Psoas muscle (tissue), 7 donors: ENCODE measurements at regions not wholly inside any gene's neighbourhood (a gene's known extent, or its start where the extent isn't known, plus 50 kb on each side); places are given as distances from the start of the nearest gene placed in this dataset.

Experiments used
- ATAC-seq, 4 donors: fragments of 200-7000 bp; cut with Tn5 transposase; one replicate each; pipeline ENCODE4 v1.9.1; 2020; ENCODE audit warnings: moderate library complexity in 3 of 4, mild to moderate bottlenecking in 2 of 4
- DNase-seq, 2 donors: peaks; one replicate each; pipeline ENCODE4 v3.0.0-alpha.2; 2020
- H3K27ac ChIP-seq: fragments of 200-600 bp; one replicate; pipeline ENCODE4 v1.8.0; 2022
- H3K27me3 ChIP-seq, 3 donors: fragments of 200-600 bp in 1 of 3; one replicate each; pipeline versions ENCODE4 v1.6.1 to v1.8.0; 2013 to 2022; ENCODE audit warnings: low read length in 2 of 3, mild to moderate bottlenecking in 2 of 3, moderate library complexity in 1 of 3; ENCODE audit not compliant: insufficient read depth in 3 of 3
- H3K36me3 ChIP-seq, 2 donors: fragments of 200-600 bp in 1 of 2; one replicate each; pipeline versions ENCODE4 v1.6.1 to v1.8.0; 2013 to 2022; ENCODE audit warnings: low read depth in 1 of 2, mild to moderate bottlenecking in 1 of 2, moderate library complexity in 1 of 2; ENCODE audit not compliant: insufficient read depth in 1 of 2
- H3K4me1 ChIP-seq: fragments of 200-600 bp; one replicate; pipeline ENCODE4 v1.8.0; 2022
- H3K4me3 ChIP-seq: fragments of 200-600 bp; one replicate; pipeline ENCODE4 v1.8.0; 2022; ENCODE audit warnings: mild to moderate bottlenecking
- H3K9me3 ChIP-seq: fragments of 200-600 bp; one replicate; pipeline ENCODE4 v1.8.0; 2022
- CTCF ChIP-seq: fragments of 200-600 bp; IDR thresholded peaks from one replicate; pipeline ENCODE4 v1.8.0; 2022; ENCODE audit warnings: antibody characterized with exemption
- WGBS, 3 donors: extraction: QIAGEN DNeasy Blood & Tissue Kit; methylation state at CpG; one replicate each; pipeline versions ENCODE4 v1.1.6 to v1.1.7; 2013; 5-methylcytosine and 5-hydroxymethylcytosine counted together
- intact Hi-C, 2 donors: fragments of 100-400 bp; cut with DNase I; formaldehyde crosslinking; loops; one replicate each; pipeline versions ENCODE4 v1.11.0 to v1.14.2; 2022
- donor health status: healthy with polysubstance abuse.
- donor health status: DM: no; HTN: no; CAD: no; lungs with moderate emphysema.
- donor health status: Bipolar disorder and iron deficiency.
- donor health status: healthy.
- donor health status: DM: yes; HTN: yes; CAD: no.
- donor health status: DM: no; HTN: no; CAD: no.
- donor health status: DM: yes; HTN: yes; CAD: no.

- H3K4me1 ChIP-seq = no peaks in the 10 kb centered on the region
- DNase-seq = no peak
- no peak for ATAC-seq
- H3K9me3 ChIP-seq = peaks cover 4% of the 10 kb centered on the region
- H3K27ac ChIP-seq = no peak overlapping the region
- TF ChIP-seq CTCF = no peak
- 82 to 93% (median 91%) methylated on average over 6 of the region's 6 CpGs for WGBS, 3 donors
- intact Hi-C loops = no loop called here
- no peaks in the 10 kb centered on the region for H3K27me3 ChIP-seq
- H3K36me3 ChIP-seq = no peaks in the 10 kb centered on the region
- no peak overlapping the region for H3K4me3 ChIP-seq
Observed at GRCh38 chrX:23100826-23101225, 101.1 kb downstream of the DDX53 start.

GRCh38 chrX:23103546-23103945 lies 103.8 kb downstream of the DDX53 start:
- WGBS, 3 donors = 61 to 78% (median 78%) methylated on average over 4 of the region's 4 CpGs
- Histone ChIP-seq H3K4me3 (no peak overlapping the region), H3K9me3 (peaks cover 4% of the 10 kb centered on the region), H3K27ac (no peak overlapping the region), H3K27me3 (no peaks in the 10 kb centered on the region), H3K36me3 (no peaks in the 10 kb centered on the region), H3K4me1 (no peaks in the 10 kb centered on the region)
- intact Hi-C loops = no loop called here
- no peak for DNase-seq
- no peak for ATAC-seq
- no peak for TF ChIP-seq CTCF

- no peak for ATAC-seq
- Histone ChIP-seq H3K4me3 (no peak overlapping the region), H3K27ac (no peak overlapping the region), H3K4me1 (no peaks in the 10 kb centered on the region), H3K36me3 (no peaks in the 10 kb centered on the region), H3K9me3 (no peaks in the 10 kb centered on the region), H3K27me3 (no peaks in the 10 kb centered on the region)
- no peak for DNase-seq
- 78 to 91% (median 87%) methylated on average over 11 of the region's 11 CpGs for WGBS, 3 donors
- intact Hi-C loops = no loop called here
- TF ChIP-seq CTCF = no peak
Observed at GRCh38 chrX:23114241-23114640, 114.5 kb downstream of the DDX53 start.

GRCh38 chrX:23115651-23116050 lies 115.9 kb downstream of the DDX53 start:
- no peak for TF ChIP-seq CTCF
- no peaks in the 10 kb centered on the region for H3K27me3 ChIP-seq
- no peaks in the 10 kb centered on the region for H3K4me1 ChIP-seq
- H3K9me3 ChIP-seq = no peaks in the 10 kb centered on the region
- intact Hi-C loops = no loop called here
- 87 to 93% (median 88%) methylated on average over 1 of the region's 1 CpG for WGBS, 3 donors
- no peaks in the 10 kb centered on the region for H3K36me3 ChIP-seq
- no peak overlapping the region for H3K27ac ChIP-seq
- no peak overlapping the region for H3K4me3 ChIP-seq
- DNase-seq (no peak), ATAC-seq (no peak)

GRCh38 chrX:23118163-23118562 lies 118.4 kb downstream of the DDX53 start:
- H3K4me1 ChIP-seq = no peaks in the 10 kb centered on the region
- H3K4me3 ChIP-seq = no peak overlapping the region
- no peak for TF ChIP-seq CTCF
- ATAC-seq (no peak), DNase-seq (no peak)
- no peaks in the 10 kb centered on the region for H3K36me3 ChIP-seq
- intact Hi-C loops = no loop called here
- no peaks in the 10 kb centered on the region for H3K9me3 ChIP-seq
- 74 to 88% (median 87%) methylated on average over 2 of the region's 2 CpGs for WGBS, 3 donors
- no peaks in the 10 kb centered on the region for H3K27me3 ChIP-seq
- no peak overlapping the region for H3K27ac ChIP-seq
